DOHH2 (cell line): ENCODE measurements at regions not wholly inside any gene's neighbourhood (a gene's known extent, or its start where the extent isn't known, plus 50 kb on each side); places are given as distances from the start of the nearest gene placed in this dataset.

Experiments used
- EZH2phosphoT487 ChIP-seq: fragments of 200-600 bp; sonication (generic); IDR thresholded peaks from 2 replicates; pipeline ENCODE4 v1.6.1; 2017; ENCODE audit warnings: borderline replicate concordance, mild to moderate bottlenecking, antibody characterized with exemption, low read length, moderate library complexity, mixed read lengths
- TF ChIP-seq, protein P1 (sequence below): fragments of 200-600 bp; sonication (generic); IDR thresholded peaks from one replicate; pipeline ENCODE4 v1.5.1; 2014; ENCODE audit warnings: antibody characterized with exemption, mild to moderate bottlenecking, low read depth, low read length; ENCODE audit not compliant: poor library complexity, severe bottlenecking

GRCh38 chr4:160353548-160353947 lies 1250.7 kb downstream of the RAPGEF2 start:
- TF ChIP-seq, protein P1, sequence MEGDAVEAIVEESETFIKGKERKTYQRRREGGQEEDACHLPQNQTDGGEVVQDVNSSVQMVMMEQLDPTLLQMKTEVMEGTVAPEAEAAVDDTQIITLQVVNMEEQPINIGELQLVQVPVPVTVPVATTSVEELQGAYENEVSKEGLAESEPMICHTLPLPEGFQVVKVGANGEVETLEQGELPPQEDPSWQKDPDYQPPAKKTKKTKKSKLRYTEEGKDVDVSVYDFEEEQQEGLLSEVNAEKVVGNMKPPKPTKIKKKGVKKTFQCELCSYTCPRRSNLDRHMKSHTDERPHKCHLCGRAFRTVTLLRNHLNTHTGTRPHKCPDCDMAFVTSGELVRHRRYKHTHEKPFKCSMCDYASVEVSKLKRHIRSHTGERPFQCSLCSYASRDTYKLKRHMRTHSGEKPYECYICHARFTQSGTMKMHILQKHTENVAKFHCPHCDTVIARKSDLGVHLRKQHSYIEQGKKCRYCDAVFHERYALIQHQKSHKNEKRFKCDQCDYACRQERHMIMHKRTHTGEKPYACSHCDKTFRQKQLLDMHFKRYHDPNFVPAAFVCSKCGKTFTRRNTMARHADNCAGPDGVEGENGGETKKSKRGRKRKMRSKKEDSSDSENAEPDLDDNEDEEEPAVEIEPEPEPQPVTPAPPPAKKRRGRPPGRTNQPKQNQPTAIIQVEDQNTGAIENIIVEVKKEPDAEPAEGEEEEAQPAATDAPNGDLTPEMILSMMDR, result no peak
- no peak for TF ChIP-seq EZH2phosphoT487
